Chondrocyte (in vitro differentiated cells): ENCODE measurements at regions not wholly inside any gene's neighbourhood (a gene's known extent, or its start where the extent isn't known, plus 50 kb on each side); places are given as distances from the start of the nearest gene placed in this dataset.

ENCODE experiments used
- DNase-seq: peaks from one replicate; pipeline ENCODE4 v3.0.0; 2021; ENCODE audit warnings: mixed read lengths, low spot score
- H3K27ac Mint-ChIP-seq: one replicate; pipeline ENCODE4 v1.8.0; 2021; ENCODE audit warnings: mild to moderate bottlenecking, moderate library complexity, mixed read lengths; ENCODE audit not compliant: unreplicated experiment
- H3K27me3 Mint-ChIP-seq: 2 replicates; pipeline ENCODE4 v1.8.0; 2021; ENCODE audit warnings: low read depth, mixed read lengths
- H3K36me3 Mint-ChIP-seq: 2 replicates; pipeline ENCODE4 v1.8.0; 2021; ENCODE audit warnings: low read depth, mixed read lengths
- H3K4me1 Mint-ChIP-seq: 2 replicates; pipeline ENCODE4 v1.8.0; 2021; ENCODE audit warnings: low read depth, mild to moderate bottlenecking, mixed read lengths
- H3K4me3 Mint-ChIP-seq: one replicate; pipeline ENCODE4 v1.8.0; 2021; ENCODE audit warnings: mild to moderate bottlenecking, moderate library complexity, mixed read lengths; ENCODE audit not compliant: unreplicated experiment
- H3K9me3 Mint-ChIP-seq: 2 replicates; pipeline ENCODE4 v1.8.0; 2021; ENCODE audit warnings: low read depth, mixed read lengths
- CTCF ChIP-seq: fragments of 200-600 bp; sonication (generic); IDR thresholded peaks from 2 replicates; pipeline ENCODE4 v1.5.0; 2021; ENCODE audit warnings: antibody characterized with exemption, mild to moderate bottlenecking, moderate library complexity

GRCh38 chr11:80973786-80974185 is 1533.0 kb upstream of the TENM4 start:
- H3K27me3 Mint-ChIP-seq, result peaks cover 2% of the 10 kb centered on the region
- H3K27ac Mint-ChIP-seq, result no peak overlapping the region
- no peak overlapping the region for H3K4me3 Mint-ChIP-seq
- no peaks in the 10 kb centered on the region for H3K4me1 Mint-ChIP-seq
- no peaks in the 10 kb centered on the region for H3K9me3 Mint-ChIP-seq
- no peak for TF ChIP-seq CTCF
- DNase-seq, result no peak
- H3K36me3 Mint-ChIP-seq, result no peaks in the 10 kb centered on the region

- Mint-ChIP-seq H3K36me3 (no peaks in the 10 kb centered on the region), H3K27ac (no peak overlapping the region), H3K9me3 (no peaks in the 10 kb centered on the region), H3K27me3 (peaks cover 2% of the 10 kb centered on the region), H3K4me1 (no peaks in the 10 kb centered on the region), H3K4me3 (no peak overlapping the region)
- no peak for TF ChIP-seq CTCF
- DNase-seq, result no peak
These were observed 1529.2 kb upstream of the TENM4 start for GRCh38 chr11:80970037-80970436.

- peaks cover 4% of the 10 kb centered on the region for H3K27me3 Mint-ChIP-seq
- no peak overlapping the region for H3K4me3 Mint-ChIP-seq
- no peaks in the 10 kb centered on the region for H3K36me3 Mint-ChIP-seq
- H3K27ac Mint-ChIP-seq, result no peak overlapping the region
- no peaks in the 10 kb centered on the region for H3K9me3 Mint-ChIP-seq
- no peak for DNase-seq
- no peaks in the 10 kb centered on the region for H3K4me1 Mint-ChIP-seq
- TF ChIP-seq CTCF, result no peak
These were observed 1526.8 kb upstream of the TENM4 start for GRCh38 chr11:80967649-80968048.

GRCh38 chr11:80960381-80961029 is 1519.7 kb upstream of the TENM4 start:
- H3K36me3 Mint-ChIP-seq, result no peaks in the 10 kb centered on the region
- no peaks in the 10 kb centered on the region for H3K9me3 Mint-ChIP-seq
- no peaks in the 10 kb centered on the region for H3K4me1 Mint-ChIP-seq
- H3K27ac Mint-ChIP-seq, result no peak overlapping the region
- no peak for DNase-seq
- peaks cover 8% of the 10 kb centered on the region for H3K27me3 Mint-ChIP-seq
- H3K4me3 Mint-ChIP-seq, result no peak overlapping the region
- TF ChIP-seq CTCF, result no peak

- Mint-ChIP-seq H3K27me3 (peaks cover 8% of the 10 kb centered on the region), H3K36me3 (no peaks in the 10 kb centered on the region), H3K4me3 (no peak overlapping the region), H3K27ac (no peak overlapping the region), H3K9me3 (no peaks in the 10 kb centered on the region), H3K4me1 (no peaks in the 10 kb centered on the region)
- no peak for TF ChIP-seq CTCF
- DNase-seq, result no peak
These were observed 1518.9 kb upstream of the TENM4 start for GRCh38 chr11:80959751-80960150.
